Right lobe of liver (tissue), 4 donors: ENCODE measurements at regions not wholly inside any gene's neighbourhood (a gene's known extent, or its start where the extent isn't known, plus 50 kb on each side); places are given as distances from the start of the nearest gene placed in this dataset.

ENCODE experiments used
- CTCF ChIP-seq, 4 donors: fragments of 200-600 bp in 3 of 4; fragments of 450-650 bp in 1 of 4; IDR thresholded peaks; one replicate each; pipeline versions ENCODE4 v1.5.1 to v1.8.0; 2016 to 2022; ENCODE audit warnings: antibody characterized with exemption in 4 of 4, mild to moderate bottlenecking in 2 of 4
- POLR2A ChIP-seq: fragments of 450-650 bp; IDR thresholded peaks from one replicate; pipeline ENCODE4 v1.6.1; 2017; ENCODE audit warnings: antibody characterized with exemption, mild to moderate bottlenecking
- donor health status: DM: no; HTN: no; CAD: no.
- donor health status: DM: no; HTN: no; CAD: no.
- donor health status: DM: no; HTN: yes; CAD: no.

GRCh38 chr2:7517851-7518250, 600.6 kb downstream of the RNF144A start:
- TF ChIP-seq CTCF (IDR thresholded peaks at IDR 0.05) (no peak), POLR2A (no peak)
